Neural crest cell (in vitro differentiated cells): ENCODE measurements at regions not wholly inside any gene's neighbourhood (a gene's known extent, or its start where the extent isn't known, plus 50 kb on each side); places are given as distances from the start of the nearest gene placed in this dataset.
"Not testable (repeated sequence)": the region's sequence is repeated elsewhere in the genome, so short reads cannot be mapped to it uniquely, and the experiment has no call there.

Source experiments
- DNase-seq: peaks from one replicate; pipeline ENCODE4 v3.0.0; 2021; ENCODE audit warnings: low read depth, mixed read lengths, low spot score
- H3K27ac Mint-ChIP-seq: one replicate; pipeline ENCODE4 v1.8.0; 2021; ENCODE audit warnings: mild to moderate bottlenecking, mixed read lengths; ENCODE audit not compliant: unreplicated experiment
- H3K27me3 Mint-ChIP-seq: 2 replicates; pipeline ENCODE4 v1.8.0; 2021; ENCODE audit warnings: low read depth, mild to moderate bottlenecking, mixed read lengths
- H3K36me3 Mint-ChIP-seq: 2 replicates; pipeline ENCODE4 v1.8.0; 2021; ENCODE audit warnings: low read depth, mild to moderate bottlenecking, mixed read lengths
- H3K4me1 Mint-ChIP-seq: 2 replicates; pipeline ENCODE4 v1.8.0; 2021; ENCODE audit warnings: mixed read lengths
- H3K4me3 Mint-ChIP-seq: one replicate; pipeline ENCODE4 v1.8.0; 2021; ENCODE audit warnings: mild to moderate bottlenecking, mixed read lengths
- H3K9me3 Mint-ChIP-seq: 2 replicates; pipeline ENCODE4 v1.8.0; 2021; ENCODE audit warnings: mixed read lengths
- CTCF ChIP-seq: fragments of 200-600 bp; sonication (generic); conservative IDR thresholded peaks from 2 replicates; pipeline ENCODE4 v1.5.0; 2021; ENCODE audit warnings: antibody characterized with exemption, mild to moderate bottlenecking

GRCh38 chr12:22808860-22809259, 183.9 kb downstream of the ETNK1 start:
- H3K27ac Mint-ChIP-seq: no peak overlapping the region
- H3K36me3 Mint-ChIP-seq: no peaks in the 10 kb centered on the region
- no peak for DNase-seq
- H3K9me3 Mint-ChIP-seq: no peaks in the 10 kb centered on the region
- H3K27me3 Mint-ChIP-seq: no peaks in the 10 kb centered on the region
- no peak for TF ChIP-seq CTCF
- H3K4me3 Mint-ChIP-seq: no peak overlapping the region
- no peaks in the 10 kb centered on the region for H3K4me1 Mint-ChIP-seq

GRCh38 chr12:22810036-22810435, 185.1 kb downstream of the ETNK1 start:
- no peak for TF ChIP-seq CTCF
- DNase-seq: no peak
- Mint-ChIP-seq H3K4me1 (no peaks in the 10 kb centered on the region), H3K27ac (no peak overlapping the region), H3K4me3 (no peak overlapping the region), H3K27me3 (no peaks in the 10 kb centered on the region), H3K9me3 (no peaks in the 10 kb centered on the region), H3K36me3 (no peaks in the 10 kb centered on the region)

- DNase-seq: no peak
- Mint-ChIP-seq H3K27ac (peak overlapping the region; percentile 75), H3K36me3 (no peaks in the 10 kb centered on the region), H3K9me3 (no peaks in the 10 kb centered on the region), H3K4me3 (no peak overlapping the region), H3K4me1 (no peaks in the 10 kb centered on the region), H3K27me3 (no peaks in the 10 kb centered on the region)
- no peak for TF ChIP-seq CTCF
Observed at GRCh38 chr12:22812531-22812930, 187.6 kb downstream of the ETNK1 start.

GRCh38 chr12:22821985-22822384, 197.0 kb downstream of the ETNK1 start:
- DNase-seq: no peak
- H3K9me3 Mint-ChIP-seq: no peaks in the 10 kb centered on the region
- no peaks in the 10 kb centered on the region for H3K27me3 Mint-ChIP-seq
- H3K36me3 Mint-ChIP-seq: no peaks in the 10 kb centered on the region
- no peak for TF ChIP-seq CTCF
- no peak overlapping the region for H3K27ac Mint-ChIP-seq
- no peak overlapping the region for H3K4me3 Mint-ChIP-seq
- peaks cover 5% of the 10 kb centered on the region for H3K4me1 Mint-ChIP-seq

- Mint-ChIP-seq H3K4me1 (peaks cover 5% of the 10 kb centered on the region), H3K27ac (no peak overlapping the region), H3K4me3 (no peak overlapping the region), H3K27me3 (no peaks in the 10 kb centered on the region), H3K36me3 (peaks cover 12% of the 10 kb centered on the region), H3K9me3 (peaks cover 15% of the 10 kb centered on the region)
- DNase-seq: no peak
- no peak for TF ChIP-seq CTCF
Observed at GRCh38 chr12:22826026-22826425, 201.1 kb downstream of the ETNK1 start.

- not testable (repeated sequence) for H3K27ac Mint-ChIP-seq, DNase-seq, H3K27me3 Mint-ChIP-seq, H3K4me1 Mint-ChIP-seq, H3K4me3 Mint-ChIP-seq
- Mint-ChIP-seq H3K9me3 (peaks cover 15% of the 10 kb centered on the region), H3K36me3 (peaks cover 12% of the 10 kb centered on the region)
Observed at GRCh38 chr12:22826446-22826981, 201.5 kb downstream of the ETNK1 start.
